ENCODE measurements at regions not wholly inside any gene's neighbourhood (a gene's known extent, or its start where the extent isn't known, plus 50 kb on each side); places are given as distances from the start of the nearest gene placed in this dataset.
A peak's percentile ranks its signal among the peaks of the same experiment; 100 is the strongest.
"Not testable (repeated sequence)": the region's sequence is repeated elsewhere in the genome, so short reads cannot be mapped to it uniquely, and the experiment has no call there.

- DNase-seq (ENCODE audit: low spot score): no peak
Observed at GRCh38 chr12:59147791-59148190, 227.5 kb upstream of the LRIG3 start.

GRCh38 chr12:59142183-59142790 lies 222.0 kb upstream of the LRIG3 start:
- peak; percentile 4 for DNase-seq (ENCODE audit: low spot score)

DNA sequence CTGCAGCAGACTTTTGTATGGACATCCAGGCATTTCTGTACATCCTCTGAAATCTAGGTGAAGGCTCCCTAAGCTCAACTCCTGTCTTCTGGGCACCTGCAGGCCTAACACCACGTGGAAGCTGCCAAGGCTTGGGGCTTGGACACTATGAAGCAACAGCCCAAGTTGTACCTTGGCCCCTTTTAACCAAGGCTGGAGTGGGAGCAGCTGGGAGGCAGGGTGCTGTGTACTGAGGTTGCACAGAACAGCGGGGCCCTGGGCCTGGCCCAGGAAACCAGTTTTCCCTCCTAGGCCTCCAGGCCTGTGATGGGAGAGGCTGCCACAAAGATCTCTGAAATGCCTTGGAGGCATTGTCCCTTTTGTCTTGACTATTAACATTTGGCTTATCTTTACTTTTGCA lies 214.4 kb upstream of the LRIG3 start:
- DNase-seq (ENCODE audit: low spot score): no peak

- DNase-seq (ENCODE audit: low spot score): no peak
Observed at GRCh38 chr12:59131462-59131861, 211.2 kb upstream of the LRIG3 start.

DNA sequence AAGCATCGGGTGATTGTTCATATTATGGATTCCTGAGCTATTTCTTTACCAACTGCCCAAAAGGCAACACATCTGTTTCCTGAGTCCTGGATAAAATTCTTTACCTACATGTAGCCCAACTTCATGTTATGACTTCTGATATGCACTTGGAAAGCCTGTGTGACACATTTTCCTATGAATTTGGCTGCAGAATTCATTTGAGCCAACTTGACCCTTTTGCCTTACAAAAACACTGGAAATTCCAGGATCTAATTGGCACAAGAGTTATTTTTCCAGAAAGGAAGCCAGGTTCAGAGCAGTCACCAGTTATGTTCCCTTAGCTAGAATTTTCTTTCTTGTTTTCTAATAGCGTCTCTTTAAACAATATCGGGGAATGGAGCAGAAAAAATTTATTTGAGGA lies 202.5 kb upstream of the LRIG3 start:
- no peak for DNase-seq (ENCODE audit: low spot score)

DNA sequence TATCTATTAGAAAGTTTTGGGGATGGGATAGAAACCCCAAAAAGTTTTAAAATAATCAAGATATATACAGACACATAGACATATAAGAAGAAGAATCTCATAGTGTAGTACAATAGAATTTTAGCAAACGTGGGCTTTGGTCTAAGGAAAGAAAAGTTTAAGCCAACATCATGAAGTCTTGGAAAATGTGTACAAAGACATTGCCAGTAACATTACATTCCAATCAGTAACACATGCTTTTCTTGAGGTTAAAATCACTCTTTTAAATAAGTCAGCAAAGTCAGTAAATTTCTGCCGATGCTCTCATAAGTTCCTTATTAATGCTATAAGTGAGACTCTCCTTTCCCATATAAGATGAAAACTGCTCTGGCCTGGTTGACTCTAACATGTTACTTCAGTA lies 201.1 kb upstream of the LRIG3 start:
- DNase-seq (ENCODE audit: low spot score): no peak

GRCh38 chr12:59119676-59120075 lies 199.4 kb upstream of the LRIG3 start:
- no peak for DNase-seq (ENCODE audit: low spot score)

- DNase-seq (ENCODE audit: low spot score): no peak
Observed at GRCh38 chr12:59118356-59118755, 198.1 kb upstream of the LRIG3 start.

DNA sequence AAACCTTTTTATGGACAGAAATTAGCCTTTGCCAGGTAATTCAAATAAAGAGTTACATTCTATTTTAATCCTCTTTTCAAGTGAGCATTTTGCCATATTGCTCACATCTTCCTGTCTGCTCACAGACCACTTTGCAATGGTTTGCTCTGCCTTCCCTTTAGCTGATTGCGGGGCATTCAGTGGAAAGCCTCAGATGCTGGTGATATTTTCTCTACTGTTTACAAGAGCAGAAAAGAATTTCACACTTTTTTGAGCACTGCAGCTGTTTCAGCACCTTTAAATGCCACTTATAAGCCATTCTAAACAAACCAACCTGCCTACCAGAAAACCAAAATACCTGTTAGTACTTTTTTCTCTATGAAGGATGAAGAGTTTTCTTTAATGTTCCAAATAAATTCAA lies 195.7 kb upstream of the LRIG3 start:
- DNase-seq (ENCODE audit: low spot score): no peak

DNA sequence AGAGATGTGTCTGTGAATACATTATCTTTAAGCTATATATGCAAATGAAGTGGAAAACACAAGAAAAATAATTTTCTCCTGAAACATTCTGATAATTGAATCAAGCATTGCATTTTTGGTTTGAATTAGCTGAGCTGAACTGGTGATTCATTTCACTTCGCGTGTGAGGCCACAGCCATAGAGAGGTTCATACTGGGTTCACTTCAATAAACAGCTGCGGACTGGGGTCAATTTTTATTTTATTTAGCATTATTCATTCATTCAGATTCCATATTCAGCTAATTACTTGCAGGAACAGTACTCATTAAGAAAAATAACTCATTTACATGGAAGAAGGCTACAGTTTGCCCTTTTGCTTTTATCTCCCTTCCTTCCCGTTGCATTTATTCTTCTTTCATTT lies 195.2 kb upstream of the LRIG3 start:
- DNase-seq (ENCODE audit: low spot score): no peak

DNA sequence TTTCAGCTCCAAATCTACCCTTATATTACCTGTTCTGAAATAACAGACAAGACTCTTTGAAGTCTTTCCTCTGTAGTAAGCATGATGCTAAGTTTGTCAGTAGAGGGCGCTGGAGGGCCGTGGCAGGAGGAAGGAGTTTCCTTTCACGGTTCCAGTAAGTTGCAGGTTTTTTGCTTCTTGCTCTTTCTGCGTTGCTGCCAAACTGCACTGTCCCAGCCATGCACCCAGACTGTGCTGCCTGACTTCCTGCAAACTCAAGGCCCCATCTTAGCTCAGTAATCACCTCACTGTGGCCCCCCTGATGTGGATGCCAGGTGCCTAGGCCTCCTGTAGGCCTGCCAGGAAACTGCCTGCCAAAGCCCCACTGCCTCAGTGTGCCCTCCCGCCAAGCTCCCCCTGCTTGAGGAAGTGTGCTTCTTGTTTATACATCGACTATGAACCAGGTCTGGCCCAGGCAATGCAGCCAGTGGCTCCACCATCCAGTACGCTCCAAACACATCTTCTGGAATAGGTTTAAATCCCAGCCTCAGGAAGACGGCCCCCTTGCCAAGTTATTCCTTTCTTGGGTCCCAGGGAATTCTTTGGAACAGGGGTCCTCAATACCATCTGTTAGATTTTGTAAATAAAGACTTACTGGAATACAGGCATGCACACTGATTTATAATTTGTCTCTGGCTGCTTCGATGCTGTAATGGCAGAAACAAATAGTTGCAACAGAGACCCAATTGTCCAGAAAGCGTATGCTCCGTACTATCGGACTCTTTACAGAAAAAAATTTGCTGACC lies 193.7 kb upstream of the LRIG3 start:
- peak; percentile 92 for DNase-seq (ENCODE audit: low spot score)

- DNase-seq (ENCODE audit: low spot score): no peak
Observed at GRCh38 chr12:59111851-59112250, 191.5 kb upstream of the LRIG3 start.

DNA sequence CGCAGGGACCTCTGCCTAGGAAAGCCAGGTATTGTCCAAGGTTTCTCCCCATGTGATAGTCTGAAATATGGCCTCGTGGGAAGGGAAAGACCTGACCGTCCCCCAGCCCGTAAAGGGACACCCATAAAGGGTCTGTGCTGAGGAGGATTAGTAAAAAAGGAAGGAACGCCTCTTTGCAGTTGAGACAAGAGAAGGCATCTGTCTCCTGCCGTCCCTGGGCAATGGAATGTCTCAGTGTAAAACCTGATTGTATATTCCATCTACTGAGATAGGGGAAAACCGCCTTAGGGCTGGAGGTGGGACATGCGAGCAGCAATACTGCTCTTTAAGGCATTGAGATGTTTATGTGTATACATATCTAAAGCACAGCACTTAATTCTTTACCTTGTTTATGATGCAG lies 188.2 kb upstream of the LRIG3 start:
- not testable (repeated sequence) for DNase-seq (ENCODE audit: low spot score)

DNA sequence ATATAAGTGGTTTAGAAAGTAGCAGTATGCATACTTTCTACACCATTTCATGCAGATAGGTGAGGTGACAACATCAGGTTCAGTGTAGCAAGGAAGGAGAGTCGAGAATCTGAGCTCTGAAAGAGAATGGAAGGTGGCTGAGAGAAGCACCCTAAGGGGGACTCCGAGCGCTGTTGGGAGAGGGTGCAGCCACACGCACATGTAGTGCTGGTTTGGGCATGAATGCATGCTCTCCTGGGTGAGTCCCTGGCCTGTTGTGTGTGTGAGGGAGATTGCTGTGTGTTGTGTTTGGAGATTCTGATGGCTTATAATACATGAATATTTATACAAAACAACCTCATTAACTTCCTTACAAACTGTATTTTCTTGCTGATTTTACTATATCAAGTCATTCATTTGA lies 180.3 kb upstream of the LRIG3 start:
- no peak for DNase-seq (ENCODE audit: low spot score)

DNA sequence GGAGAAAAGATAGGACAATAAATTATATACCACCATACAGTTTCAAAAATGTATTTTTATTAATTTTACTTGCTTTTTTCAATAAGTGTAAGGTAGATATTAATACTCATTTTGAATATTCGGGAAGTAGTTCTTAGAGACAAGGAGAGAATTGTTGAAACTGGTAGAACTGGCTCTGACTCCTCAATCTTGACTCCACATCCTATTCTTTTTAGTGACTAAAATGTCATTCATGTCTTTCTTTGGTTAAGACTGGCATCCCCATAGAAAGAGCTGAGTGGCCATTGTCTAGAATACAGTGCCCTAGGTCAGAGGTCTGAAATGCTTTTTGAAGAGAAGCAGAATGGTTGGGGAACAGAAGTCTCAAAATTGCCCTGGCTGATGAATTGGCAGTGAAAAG lies 177.6 kb upstream of the LRIG3 start:
- no peak for DNase-seq (ENCODE audit: low spot score)

DNA sequence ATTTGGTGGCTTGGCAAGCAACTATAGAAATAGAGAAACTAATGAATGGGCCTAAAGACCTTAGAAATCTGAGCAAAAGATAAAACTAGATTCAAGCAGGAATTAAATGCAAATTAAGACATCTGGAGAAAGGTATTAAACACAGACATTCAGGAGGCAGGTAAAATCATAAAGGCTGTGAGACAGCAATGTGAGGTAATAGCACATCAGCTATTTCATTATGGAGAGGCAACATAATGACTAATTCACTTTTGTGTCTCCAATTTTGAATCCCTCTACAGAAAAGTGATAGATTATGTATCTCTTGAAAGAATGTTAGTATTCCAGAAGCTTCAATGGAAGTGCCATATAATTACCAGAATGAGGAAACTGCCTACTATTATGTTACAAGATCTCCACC lies 175.9 kb upstream of the LRIG3 start:
- DNase-seq (ENCODE audit: low spot score): no peak

GRCh38 chr12:59093073-59093772 lies 172.9 kb upstream of the LRIG3 start:
- DNase-seq (ENCODE audit: low spot score): no peak

GRCh38 chr12:59088673-59089072 lies 168.4 kb upstream of the LRIG3 start:
- DNase-seq (ENCODE audit: low spot score): no peak

- DNase-seq (ENCODE audit: low spot score): no peak
Observed at GRCh38 chr12:59087691-59088090, 167.4 kb upstream of the LRIG3 start.

- DNase-seq (ENCODE audit: low spot score): no peak
Observed at GRCh38 chr12:59087077-59087673, 166.9 kb upstream of the LRIG3 start.

DNA sequence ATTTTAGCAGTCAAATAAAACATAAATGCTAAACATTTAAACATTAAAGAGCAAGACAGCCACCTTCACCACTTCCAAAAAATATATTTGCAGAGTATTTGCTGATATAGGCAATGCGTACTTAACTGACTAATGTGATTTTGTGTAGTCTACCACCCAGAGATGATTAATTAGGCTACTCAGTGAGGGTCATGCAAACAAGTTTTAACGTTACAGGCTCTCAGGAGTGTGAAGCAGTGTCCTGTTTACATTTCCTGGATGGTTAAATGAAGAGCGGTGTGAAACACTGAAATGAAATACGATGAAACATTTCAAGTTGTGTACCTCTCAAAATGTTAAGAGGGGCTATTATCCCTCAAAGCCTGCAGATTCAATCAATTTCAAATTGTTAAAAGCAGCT lies 165.8 kb upstream of the LRIG3 start:
- DNase-seq (ENCODE audit: low spot score): no peak

DNA sequence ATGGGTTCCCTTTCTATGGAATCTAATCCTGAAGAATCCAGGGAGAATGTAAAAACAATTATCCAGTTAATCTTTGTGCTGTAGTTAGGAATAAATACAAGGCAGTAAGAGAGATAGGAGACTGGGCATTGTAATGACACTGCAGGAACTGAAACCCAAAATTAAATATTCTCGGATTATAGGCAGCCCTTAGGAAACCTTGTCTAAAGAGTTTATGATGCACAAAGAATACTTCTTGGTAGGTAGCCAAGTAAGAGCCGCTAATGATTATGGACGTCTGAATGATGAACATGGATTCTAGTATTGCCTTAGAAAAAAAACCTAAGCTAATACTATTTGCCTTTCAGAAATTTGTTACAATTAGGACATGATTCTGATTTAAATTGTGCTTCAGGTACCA lies 165.4 kb upstream of the LRIG3 start:
- DNase-seq (ENCODE audit: low spot score): no peak

Measured in Ammon's horn (tissue), 1 donor.